H1 (cell line): ENCODE measurements at regions not wholly inside any gene's neighbourhood (a gene's known extent, or its start where the extent isn't known, plus 50 kb on each side); places are given as distances from the start of the nearest gene placed in this dataset.

Source experiments
- CTCF ChIA-PET: fragments of 300-600 bp; sonication (Branson Sonifier 250); formaldehyde crosslinking; loops from one replicate; lab custom pipeline; 2021; ENCODE audit not compliant: partially characterized antibody; lab: Charles Lee
- POLR2A ChIA-PET: fragments of 300-600 bp; sonication (Branson Sonifier 250); formaldehyde crosslinking; loops from one replicate; lab custom pipeline; 2021; ENCODE audit warnings: inconsistent platforms; ENCODE audit not compliant: partially characterized antibody; lab: Charles Lee
- DNase-seq, 2 experiments: peaks; one replicate each; pipeline versions ENCODE4 v3.0.0 to v3.0.0-alpha.2; 2010 to 2022; ENCODE audit warnings: low spot score in 2 of 2, low read depth in 1 of 2, mixed read lengths in 1 of 2
- FAIRE-seq: peaks from 2 replicates; lab custom pipeline; 2011; peaks lifted over from hg19 to GRCh38; lab: Jason Lieb, UNC
- H2AFZ ChIP-seq: 2 replicates; pipeline ENCODE4 v1.8.1; 2012; ENCODE audit warnings: low read length, inconsistent platforms
- H2AK5ac ChIP-seq: 2 replicates; pipeline ENCODE4 v1.6.1; 2013; ENCODE audit warnings: low read depth, low read length
- H2BK120ac ChIP-seq: replicated peaks from 2 replicates; pipeline ENCODE3; 2013; ENCODE audit warnings: low read depth, low read length, inconsistent platforms
- H2BK12ac ChIP-seq: 2 replicates; pipeline ENCODE4 v1.6.1; 2013; ENCODE audit warnings: low read depth, low read length
- H2BK15ac ChIP-seq: 2 replicates; pipeline ENCODE4 v1.6.1; 2013; ENCODE audit warnings: low read length
- H2BK20ac ChIP-seq: 2 replicates; pipeline ENCODE4 v1.6.1; 2013; ENCODE audit warnings: low read length
- H2BK5ac ChIP-seq: 2 replicates; pipeline ENCODE4 v1.6.1; 2013; ENCODE audit warnings: low read depth, low read length
- H3K14ac ChIP-seq: 2 replicates; pipeline ENCODE4 v1.6.1; 2013; ENCODE audit warnings: inconsistent platforms; ENCODE audit not compliant: insufficient read length
- H3K18ac ChIP-seq: 2 replicates; pipeline ENCODE4 v1.6.1; 2013; ENCODE audit warnings: low read length; ENCODE audit errors: extremely low read depth
- H3K23ac ChIP-seq: 2 replicates; pipeline ENCODE4 v1.6.1; 2013; ENCODE audit warnings: inconsistent platforms; ENCODE audit not compliant: insufficient read length
- H3K23me2 ChIP-seq: 2 replicates; pipeline ENCODE4 v1.6.1; 2013; ENCODE audit warnings: low read depth, low read length
- H3K27ac ChIP-seq: 2 replicates; pipeline ENCODE4 v1.6.1; 2011; ENCODE audit warnings: low read depth, low read length, inconsistent platforms
- H3K27me3 ChIP-seq, 4 experiments: replicated peaks in 1 of 4; 1 replicate in 1 of 4; 2 replicates in 3 of 4; pipeline versions ENCODE4 v1.6.1 to v1.8.1; 2011 to 2013; ENCODE audit warnings: low read length in 3 of 4, mild to moderate bottlenecking in 3 of 4, inconsistent platforms in 2 of 4, mixed read lengths in 2 of 4, moderate library complexity in 1 of 4; ENCODE audit not compliant: control insufficient read depth in 3 of 4, insufficient read depth in 3 of 4; ENCODE audit errors: extremely low read depth in 1 of 4
- H3K36me3 ChIP-seq, 4 experiments: 2 replicates each; pipeline versions ENCODE4 v1.6.1 to v1.8.1; 2011 to 2013; ENCODE audit warnings: mild to moderate bottlenecking in 4 of 4, low read length in 3 of 4, moderate library complexity in 2 of 4, control low read depth in 1 of 4, inconsistent platforms in 1 of 4; ENCODE audit not compliant: insufficient read depth in 4 of 4, control insufficient read depth in 2 of 4
- H3K4ac ChIP-seq: replicated peaks from 2 replicates; pipeline ENCODE3; 2013; ENCODE audit warnings: low read length, low read depth, mixed read lengths, inconsistent platforms; ENCODE audit not compliant: insufficient read length
- H3K4me1 ChIP-seq, 4 experiments: replicated peaks in 1 of 4; 1 replicate in 1 of 4; 2 replicates in 3 of 4; pipeline versions ENCODE4 v1.6.1 to v1.8.1; 2011 to 2013; ENCODE audit warnings: low read length in 3 of 4, inconsistent platforms in 2 of 4, mixed read lengths in 1 of 4; ENCODE audit not compliant: insufficient read depth in 4 of 4, control insufficient read depth in 3 of 4
- H3K4me2 ChIP-seq, 2 experiments: 2 replicates each; pipeline versions ENCODE4 v1.6.1 to v1.8.1; 2011 to 2013; ENCODE audit warnings: low read depth in 2 of 2, low read length in 2 of 2, control low read depth in 1 of 2, inconsistent platforms in 1 of 2, mild to moderate bottlenecking in 1 of 2; ENCODE audit not compliant: insufficient read depth in 1 of 2
- H3K4me3 ChIP-seq, 4 experiments: fragments of 200-600, 300-600 bp in 1 of 4; sonication (generic), shearing (Covaris generic), sonication (Bioruptor Twin) in 1 of 4; 2 replicates each; pipeline versions ENCODE4 v1.5.1 to v1.8.1; 2011 to 2016; ENCODE audit warnings: low read length in 4 of 4, low read depth in 3 of 4, control low read depth in 2 of 4, inconsistent platforms in 2 of 4, mild to moderate bottlenecking in 2 of 4, mixed read lengths in 1 of 4, moderate library complexity in 1 of 4; ENCODE audit not compliant: insufficient read depth in 2 of 4; ENCODE audit errors: extremely low read depth in 1 of 4
- H3K56ac ChIP-seq: replicated peaks from 2 replicates; pipeline ENCODE3; 2013; ENCODE audit warnings: low read depth, mild to moderate bottlenecking, mixed read lengths, low read length, inconsistent platforms; ENCODE audit not compliant: insufficient read length
- H3K79me1 ChIP-seq: 2 replicates; pipeline ENCODE4 v1.6.1; 2013; ENCODE audit warnings: low read depth, low read length, control low read depth
- H3K79me2 ChIP-seq, 2 experiments: 2 replicates each; pipeline versions ENCODE4 v1.6.1 to v1.8.1; 2012 to 2013; ENCODE audit warnings: low read length in 2 of 2, mild to moderate bottlenecking in 2 of 2, inconsistent platforms in 1 of 2; ENCODE audit not compliant: insufficient read depth in 2 of 2, control insufficient read depth in 1 of 2
- H3K9ac ChIP-seq, 4 experiments: replicated peaks in 1 of 4; 1 replicate in 1 of 4; 2 replicates in 3 of 4; pipeline versions ENCODE4 v1.6.1 to v1.8.1; 2011 to 2013; ENCODE audit warnings: low read depth in 3 of 4, low read length in 3 of 4, control low read depth in 2 of 4, mild to moderate bottlenecking in 2 of 4, moderate library complexity in 2 of 4, inconsistent platforms in 1 of 4; ENCODE audit errors: extremely low read depth in 1 of 4
- H3K9me3 ChIP-seq, 2 experiments: 2 replicates each; pipeline versions ENCODE4 v1.6.1 to v1.8.1; 2012 to 2013; ENCODE audit warnings: mild to moderate bottlenecking in 2 of 2, moderate library complexity in 2 of 2, control low read depth in 1 of 2, inconsistent platforms in 1 of 2, low read depth in 1 of 2, low read length in 1 of 2, mixed read lengths in 1 of 2; ENCODE audit not compliant: insufficient read depth in 2 of 2
- H4K20me1 ChIP-seq, 2 experiments: replicated peaks in 1 of 2; 2 replicates each; pipeline versions ENCODE3 to v1.8.1; 2011 to 2013; ENCODE audit warnings: inconsistent platforms in 2 of 2, low read length in 2 of 2, mild to moderate bottlenecking in 1 of 2; ENCODE audit not compliant: insufficient read depth in 2 of 2, control insufficient read depth in 1 of 2
- H4K5ac ChIP-seq: 2 replicates; pipeline ENCODE4 v1.6.1; 2013; ENCODE audit warnings: low read length, low read depth, mixed read lengths, inconsistent platforms; ENCODE audit not compliant: insufficient read length
- H4K8ac ChIP-seq: 2 replicates; pipeline ENCODE4 v1.8.0; 2013; ENCODE audit warnings: mild to moderate bottlenecking, moderate library complexity, low read length, inconsistent platforms; ENCODE audit not compliant: insufficient read depth; ENCODE audit errors: extremely low read depth
- H4K91ac ChIP-seq: replicated peaks from 2 replicates; pipeline ENCODE3; 2013; ENCODE audit warnings: low read length, mixed read lengths, inconsistent platforms; ENCODE audit not compliant: insufficient read length
- ATF3 ChIP-seq: IDR thresholded peaks from 2 replicates; pipeline ENCODE4 v1.6.1; 2011; ENCODE audit warnings: low read depth, mild to moderate bottlenecking, low read length; ENCODE audit not compliant: insufficient read depth
- KDM1A ChIP-seq: fragments of 200-600, 300-600 bp; sonication (generic); IDR thresholded peaks from 2 replicates; pipeline ENCODE4 v1.7.1; 2016; ENCODE audit warnings: mild to moderate bottlenecking, low read length, borderline replicate concordance
- PHF8 ChIP-seq: fragments of 200-600 bp; sonication (generic); conservative IDR thresholded peaks from 2 replicates; pipeline ENCODE4 v1.7.1; 2012; ENCODE audit warnings: low read depth, mild to moderate bottlenecking, inconsistent platforms, low read length, moderate library complexity
- RAD21 ChIP-seq, 2 experiments: IDR thresholded peaks in 1 of 2; conservative IDR thresholded peaks in 1 of 2; 2 replicates each; pipeline ENCODE4 v1.6.1; 2011; ENCODE audit warnings: low read depth in 2 of 2, low read length in 2 of 2, improper control_type of control experiment in 1 of 2, inconsistent platforms in 1 of 2, mild to moderate bottlenecking in 1 of 2, moderate library complexity in 1 of 2
- RBBP5 ChIP-seq: IDR thresholded peaks from 2 replicates; pipeline ENCODE4 v1.7.1; 2012; ENCODE audit warnings: low read depth, mild to moderate bottlenecking, inconsistent platforms, low read length, moderate library complexity, borderline replicate concordance
- SP4 ChIP-seq: IDR thresholded peaks from 2 replicates; pipeline ENCODE4 v1.6.1; 2012; ENCODE audit warnings: low read length, inconsistent platforms
- TBP ChIP-seq: IDR thresholded peaks from 2 replicates; pipeline ENCODE4 v1.6.1; 2011; ENCODE audit warnings: low read depth, low read length, improper control_type of control experiment
- WGBS, 2 experiments: shearing (Covaris generic) in 1 of 2; methylation state at CpG; one replicate each; pipeline versions ENCODE4 v1.1.6 to v1.1.7; 2013 to 2015; ENCODE audit warnings: low lambda C conversion rate in 2 of 2, mixed read lengths in 2 of 2, inconsistent platforms in 1 of 2, low coverage in 1 of 2, missing lambda C conversion rate in 1 of 2; ENCODE audit not compliant: insufficient replicate concordance in 2 of 2, insufficient coverage in 1 of 2, insufficient read length in 1 of 2; ENCODE audit errors: extremely low coverage in 1 of 2, missing lambda C conversion rate in 1 of 2; 5-methylcytosine and 5-hydroxymethylcytosine counted together

GRCh38 chr4:23333946-23334878, 555.6 kb downstream of the PPARGC1A start:
- no peak overlapping the region for H3K9ac ChIP-seq
- no peak for DNase-seq
- TF ChIP-seq RBBP5, result no peak
- peak; percentile 60 to 61 for TF ChIP-seq RAD21 (IDR thresholded peaks at IDR 0.05 in 1 of 2, conservative IDR thresholded peaks at IDR 0.05 in 1 of 2; ENCODE audit: low read depth in 2 of 2, low read length in 2 of 2)
- TF ChIP-seq SP4, result 0 out of 2 replicates have a peak, but pooled peaks have one; percentile 16
- no peak for TF ChIP-seq PHF8
- TF ChIP-seq ATF3, result no peak
- peak; percentile 58 for TF ChIP-seq TBP
- no peak for TF ChIP-seq KDM1A

More at GRCh38 chr4:23333946-23334878, 555.6 kb downstream of the PPARGC1A start:
- peak; percentile 91 for FAIRE-seq
- no peak overlapping the region for H2BK5ac ChIP-seq
- H3K36me3 ChIP-seq, result no peaks in the 10 kb centered on the region
- H2AK5ac ChIP-seq, result no peak overlapping the region
- no peak overlapping the region for H3K14ac ChIP-seq
- H2BK120ac ChIP-seq, result no peak overlapping the region
- no peak overlapping the region for H3K4me3 ChIP-seq
- no peak overlapping the region for H2BK20ac ChIP-seq
- H3K27ac ChIP-seq, result no peak overlapping the region
- no peak overlapping the region for H3K23ac ChIP-seq
- H4K8ac ChIP-seq, result no peak overlapping the region
- H3K79me1 ChIP-seq, result no peaks in the 10 kb centered on the region
- H4K5ac ChIP-seq, result peak overlapping the region; percentile 58
- no peaks in the 10 kb centered on the region for H3K79me2 ChIP-seq
- H2BK12ac ChIP-seq, result no peak overlapping the region
- 0 out of 2 replicates have a peak overlapping the region, but pooled peaks have one; percentile 36 for H2AFZ ChIP-seq
- ChIA-PET POLR2A (no interaction called here), CTCF (interaction anchor here (0.6 to 1.4 kb wide), 6 partner anchors 12 to 946 kb away, joined by 3 read pairs; no protein-coding TSS in a partner anchor)
- peak overlapping the region; percentile 16 for H4K91ac ChIP-seq
- 45% methylated on average over 5 of the region's 5 CpGs; no CpG with 5 or more reads in 1 of the 2 experiments for WGBS, 2 experiments
- H4K20me1 ChIP-seq, result no peaks in the 10 kb centered on the region
- H2BK15ac ChIP-seq, result no peak overlapping the region
- no peaks in the 10 kb centered on the region for H3K9me3 ChIP-seq
- H3K18ac ChIP-seq, result no peak overlapping the region
- no peak overlapping the region for H3K56ac ChIP-seq
- no peaks in the 10 kb centered on the region for H3K27me3 ChIP-seq
- no peak overlapping the region for H3K4ac ChIP-seq
- no peaks in the 10 kb centered on the region for H3K23me2 ChIP-seq
- peak overlapping the region in 1 of 2 experiments; percentile 31; a peak in 2 of 4 replicates for H3K4me2 ChIP-seq
- H3K4me1 ChIP-seq, result peaks cover 0 to 12% (median 6%) of the 10 kb centered on the region in 4 experiments; a peak in 4 of 7 replicates
